ENCODE measurements at regions not wholly inside any gene's neighbourhood (a gene's known extent, or its start where the extent isn't known, plus 50 kb on each side); places are given as distances from the start of the nearest gene placed in this dataset.

DNA sequence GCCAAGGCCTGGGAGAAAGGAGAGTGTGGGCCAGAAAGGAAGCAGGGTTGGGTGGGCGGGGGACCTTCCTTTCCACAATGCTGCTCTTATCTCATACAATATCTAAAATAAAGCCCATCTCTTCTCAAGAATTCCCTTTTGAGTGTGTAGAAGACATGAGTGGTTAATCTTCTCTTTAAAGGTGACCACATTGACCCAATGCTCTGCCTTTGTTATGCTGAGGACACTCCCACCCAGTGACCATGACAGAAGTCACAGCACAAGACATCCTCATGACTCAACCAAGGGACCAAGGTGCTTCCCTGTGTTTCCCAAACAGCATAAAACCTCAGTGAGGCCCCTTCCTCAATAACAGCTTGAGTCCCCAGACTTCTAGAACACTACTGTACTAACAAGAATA is 193.0 kb upstream of the ADAMTS16 start:
- TF ChIP-seq, protein P1, sequence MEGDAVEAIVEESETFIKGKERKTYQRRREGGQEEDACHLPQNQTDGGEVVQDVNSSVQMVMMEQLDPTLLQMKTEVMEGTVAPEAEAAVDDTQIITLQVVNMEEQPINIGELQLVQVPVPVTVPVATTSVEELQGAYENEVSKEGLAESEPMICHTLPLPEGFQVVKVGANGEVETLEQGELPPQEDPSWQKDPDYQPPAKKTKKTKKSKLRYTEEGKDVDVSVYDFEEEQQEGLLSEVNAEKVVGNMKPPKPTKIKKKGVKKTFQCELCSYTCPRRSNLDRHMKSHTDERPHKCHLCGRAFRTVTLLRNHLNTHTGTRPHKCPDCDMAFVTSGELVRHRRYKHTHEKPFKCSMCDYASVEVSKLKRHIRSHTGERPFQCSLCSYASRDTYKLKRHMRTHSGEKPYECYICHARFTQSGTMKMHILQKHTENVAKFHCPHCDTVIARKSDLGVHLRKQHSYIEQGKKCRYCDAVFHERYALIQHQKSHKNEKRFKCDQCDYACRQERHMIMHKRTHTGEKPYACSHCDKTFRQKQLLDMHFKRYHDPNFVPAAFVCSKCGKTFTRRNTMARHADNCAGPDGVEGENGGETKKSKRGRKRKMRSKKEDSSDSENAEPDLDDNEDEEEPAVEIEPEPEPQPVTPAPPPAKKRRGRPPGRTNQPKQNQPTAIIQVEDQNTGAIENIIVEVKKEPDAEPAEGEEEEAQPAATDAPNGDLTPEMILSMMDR (IDR thresholded peaks at IDR 0.05): no peak
- TF ChIP-seq POLR2A (IDR thresholded peaks at IDR 0.05): no peak
